ENCODE measurements at regions not wholly inside any gene's neighbourhood (a gene's known extent, or its start where the extent isn't known, plus 50 kb on each side); places are given as distances from the start of the nearest gene placed in this dataset.
"Not testable (repeated sequence)": the region's sequence is repeated elsewhere in the genome, so short reads cannot be mapped to it uniquely, and the experiment has no call there.

DNA sequence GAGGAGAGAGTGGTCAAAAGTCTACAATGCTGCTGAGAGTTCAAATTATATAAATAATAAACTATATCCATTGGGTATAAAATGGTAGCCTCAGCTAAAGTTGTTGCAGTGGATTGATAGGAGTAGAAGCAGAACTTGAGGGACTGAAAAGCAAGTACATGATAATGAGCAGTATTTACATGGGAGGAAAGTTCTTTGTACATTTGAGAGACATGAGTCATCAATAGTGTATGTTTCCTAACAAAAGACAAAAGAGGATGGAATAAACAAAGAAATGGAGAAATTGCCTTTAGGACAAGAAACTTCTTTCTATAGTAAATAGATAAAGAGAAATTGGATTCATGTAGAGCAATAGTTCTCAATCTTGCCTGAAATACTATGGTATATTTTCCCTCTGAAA, 110.0 kb upstream of the PLSCR5 start:
- no peak for DNase-seq

DNA sequence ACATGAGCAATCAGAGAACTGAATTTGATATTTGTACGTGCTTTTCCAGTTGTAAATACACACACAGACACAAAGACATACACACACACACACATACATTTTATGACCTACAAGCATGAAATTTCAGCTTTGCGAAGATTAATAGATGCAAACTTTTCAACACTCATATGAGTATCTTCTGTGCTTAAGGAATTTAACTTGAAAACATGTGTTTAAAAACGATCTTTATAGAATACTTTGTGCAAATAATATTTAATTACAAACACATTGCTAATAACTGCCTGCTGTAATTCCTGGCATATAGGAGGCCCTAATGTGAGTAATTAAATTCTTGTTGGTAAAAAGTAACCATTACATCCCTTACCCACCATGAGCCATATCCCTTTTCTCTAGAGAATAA, 107.7 kb upstream of the PLSCR5 start:
- DNase-seq = no peak

DNA sequence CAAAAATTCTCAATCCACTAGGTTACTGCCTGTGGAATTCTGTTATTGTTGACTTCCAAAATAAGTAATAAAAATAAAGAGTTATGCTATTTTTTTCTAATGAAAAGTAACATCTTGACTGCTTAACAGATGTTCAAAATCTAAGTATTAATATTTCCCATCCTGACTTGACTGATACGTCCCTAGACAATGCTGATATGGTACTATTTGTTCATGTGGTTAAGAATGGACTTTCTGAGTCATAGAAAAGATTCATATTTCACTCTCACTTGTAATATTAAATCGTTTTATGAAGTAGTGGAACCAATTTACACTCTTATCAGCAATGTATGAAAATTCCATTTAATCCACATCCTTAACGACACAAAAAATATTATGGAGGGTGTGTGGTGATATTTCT, 104.8 kb upstream of the PLSCR5 start:
- no peak for DNase-seq

DNA sequence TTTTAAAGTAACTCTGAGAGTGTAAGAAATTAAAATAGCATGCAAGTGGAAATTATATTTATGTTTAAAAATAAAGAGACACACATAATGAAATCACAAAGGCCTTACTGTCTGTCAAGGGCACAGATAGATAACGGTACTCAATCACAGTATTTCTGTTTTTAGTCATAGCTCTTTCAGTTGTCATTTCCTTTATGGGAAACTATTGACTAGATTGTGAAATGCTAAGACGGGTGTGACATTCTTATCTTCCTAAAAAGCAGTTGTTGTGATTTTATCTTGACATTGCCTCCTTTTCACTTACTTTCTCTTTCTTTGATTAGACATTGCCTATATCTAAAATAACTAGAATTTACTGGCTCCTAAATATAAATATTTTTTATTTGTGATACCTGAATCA, 100.1 kb upstream of the PLSCR5 start:
- DNase-seq = no peak

DNA sequence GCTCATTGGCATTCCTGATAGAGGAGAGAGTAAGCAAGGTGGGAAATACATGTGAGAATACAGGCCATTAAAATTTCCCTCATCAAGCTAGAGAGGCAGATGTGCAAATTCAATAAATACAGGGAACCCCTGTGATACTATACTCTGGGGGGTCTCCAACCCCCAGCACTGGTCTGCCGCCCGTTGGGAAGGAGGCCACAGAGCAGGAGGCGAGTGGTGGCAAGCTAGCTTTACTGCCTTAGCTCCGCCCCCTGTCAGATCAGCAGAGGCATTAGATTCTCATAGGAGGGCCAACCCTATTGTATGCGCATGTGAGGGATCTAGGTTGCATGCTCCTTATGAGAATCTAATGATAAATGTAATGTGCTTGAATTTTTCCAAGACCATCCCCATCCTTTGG, 97.1 kb upstream of the PLSCR5 start:
- no peak for DNase-seq

DNA sequence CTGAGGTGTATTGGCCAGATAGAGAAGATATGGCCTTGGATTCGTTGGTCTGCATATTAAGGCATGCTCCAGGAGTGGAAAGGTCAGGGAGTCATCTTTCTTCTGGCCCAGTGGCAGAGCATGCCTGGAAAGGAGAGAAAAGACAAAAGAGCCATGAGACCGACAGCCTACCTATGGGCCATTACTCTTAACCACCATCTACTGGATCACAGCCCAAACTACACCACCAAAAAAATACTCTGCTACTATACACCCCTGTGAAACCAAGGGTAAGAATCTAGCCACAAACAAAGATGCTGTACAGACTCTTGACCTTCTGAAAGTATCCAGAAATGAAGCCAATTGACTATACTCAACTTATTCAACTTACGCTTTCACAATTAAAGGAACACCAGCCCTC, 96.1 kb upstream of the PLSCR5 start:
- no peak for DNase-seq

DNA sequence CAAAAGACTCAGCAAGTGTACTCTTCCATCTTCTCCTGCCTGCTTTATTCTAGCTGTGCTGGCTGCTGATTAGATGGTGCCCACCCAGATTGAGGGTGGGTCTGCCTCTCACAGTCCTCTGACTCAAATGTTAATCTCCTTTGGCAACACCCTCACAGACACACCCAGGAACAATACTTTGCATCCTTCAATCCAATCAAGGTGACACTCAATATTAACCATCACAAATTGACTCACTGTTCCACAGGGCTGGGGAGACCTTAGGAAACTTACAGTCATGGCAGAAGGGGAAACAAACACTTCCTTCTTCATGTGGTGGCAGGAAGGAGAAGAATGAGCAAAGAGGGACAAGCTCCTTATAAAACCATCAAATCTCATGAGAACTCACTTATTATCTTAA, 94.9 kb upstream of the PLSCR5 start:
- DNase-seq = not testable (repeated sequence)

DNA sequence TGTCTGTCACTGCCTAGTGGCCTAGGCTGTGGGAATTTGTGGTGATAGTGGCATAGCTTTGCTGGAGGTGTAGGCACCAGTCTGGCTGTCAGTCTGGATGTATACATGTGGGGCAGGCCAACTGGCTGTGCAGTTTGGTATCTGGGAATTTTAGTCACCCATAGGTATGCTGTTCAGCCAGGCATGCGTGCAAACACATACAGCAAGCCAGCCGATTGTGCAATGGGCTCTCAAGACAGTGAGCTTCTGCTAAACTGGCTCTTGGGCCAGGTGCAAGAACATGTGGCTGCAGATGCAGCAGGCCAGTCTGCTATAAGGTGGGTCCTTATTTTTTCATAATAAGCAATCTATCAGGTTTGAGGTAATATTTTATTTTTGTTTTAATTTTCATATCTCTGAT, 87.1 kb upstream of the PLSCR5 start:
- DNase-seq = no peak

DNA sequence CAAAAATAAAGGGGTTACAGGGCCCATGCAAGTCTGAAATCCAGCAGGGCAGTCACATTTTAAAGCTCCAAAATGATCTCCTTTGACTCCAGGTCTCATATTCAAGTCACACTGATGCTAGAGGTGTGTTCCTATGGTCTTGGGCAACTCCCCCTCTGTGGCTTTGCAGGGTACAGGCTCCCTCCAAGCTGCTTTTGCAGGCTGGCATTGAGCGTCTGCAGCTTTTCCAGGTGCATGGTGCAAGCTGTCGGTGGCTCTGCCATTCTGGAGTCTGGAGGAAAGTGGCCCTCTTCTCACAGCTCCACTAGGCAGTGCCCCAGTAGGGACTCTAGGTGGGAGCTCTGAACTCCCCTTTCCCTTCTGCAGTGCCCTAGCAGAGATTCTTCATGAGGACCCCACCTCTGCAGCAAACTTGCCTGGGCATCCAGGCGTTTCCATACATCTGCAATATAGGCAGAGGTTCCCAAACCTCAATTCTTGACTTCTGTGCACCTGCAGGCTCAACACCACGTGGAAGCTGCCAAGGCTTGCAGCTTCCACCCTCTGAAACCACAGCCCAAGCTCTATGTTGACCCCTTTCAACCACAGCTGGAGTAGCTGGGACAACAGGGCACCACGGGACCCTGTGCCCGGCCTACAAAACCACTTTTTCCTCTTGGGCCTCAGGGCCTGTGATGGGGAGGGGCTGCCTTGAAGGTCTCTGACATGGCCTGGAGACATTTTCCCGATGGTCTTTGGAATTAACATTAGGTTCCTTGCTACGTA, 80.1 kb upstream of the PLSCR5 start:
- DNase-seq = no peak

DNA sequence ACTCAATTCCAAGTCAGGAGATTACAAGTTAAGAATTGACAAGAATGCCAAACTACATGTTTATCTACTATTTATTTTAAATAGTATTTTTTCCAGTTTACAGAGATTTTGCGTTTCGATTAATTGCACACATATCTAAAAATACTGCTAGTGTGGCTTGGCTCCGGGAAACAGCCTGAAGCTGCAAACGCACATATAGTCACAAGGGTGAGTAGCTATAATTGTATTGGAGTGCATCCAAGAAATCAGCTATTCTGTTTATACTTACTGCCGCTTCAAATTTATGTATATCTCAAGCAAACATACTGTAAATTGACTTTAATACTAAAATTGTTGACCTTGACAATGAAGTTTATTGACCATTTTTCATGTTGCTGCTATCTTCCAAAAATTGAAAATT, 77.0 kb upstream of the PLSCR5 start:
- peak; percentile 42 for DNase-seq

DNA sequence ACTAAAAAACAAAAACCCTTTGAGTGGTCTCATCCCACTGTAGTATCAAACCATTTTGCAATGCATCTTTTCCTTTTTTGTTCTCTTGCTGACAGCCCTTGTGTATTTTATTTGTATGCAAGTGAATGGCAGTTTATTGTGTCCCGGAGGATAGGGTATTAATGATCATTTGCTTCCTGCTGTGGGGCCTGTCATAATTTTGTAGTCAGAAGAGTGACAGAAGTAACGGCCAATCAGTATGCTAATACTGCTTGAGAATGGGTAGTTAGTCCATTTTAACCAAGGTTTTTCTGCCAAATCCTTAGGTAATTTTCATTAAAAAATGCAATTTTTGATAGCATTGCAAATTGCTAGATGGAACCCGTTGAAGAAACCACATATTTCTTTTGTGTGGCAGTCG, 75.5 kb upstream of the PLSCR5 start:
- no peak for DNase-seq

DNA sequence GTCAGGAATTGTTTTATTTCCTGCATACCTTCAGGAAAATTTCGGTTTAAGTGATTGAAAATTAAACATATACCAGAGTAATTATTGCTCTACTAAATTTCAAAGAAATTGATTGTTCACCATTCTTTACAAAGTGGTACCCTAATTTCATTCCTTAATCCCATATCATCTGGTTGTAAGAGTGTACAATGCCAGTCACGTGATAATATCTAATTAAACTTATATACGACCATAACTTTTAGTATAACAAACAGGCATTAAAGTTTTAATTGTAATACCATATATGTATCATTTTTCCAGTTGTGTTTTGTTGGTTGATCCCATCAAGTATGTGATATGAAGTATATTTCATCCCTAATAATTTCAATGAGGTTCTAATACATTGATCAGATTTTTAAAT, 74.8 kb upstream of the PLSCR5 start:
- DNase-seq = no peak

DNA sequence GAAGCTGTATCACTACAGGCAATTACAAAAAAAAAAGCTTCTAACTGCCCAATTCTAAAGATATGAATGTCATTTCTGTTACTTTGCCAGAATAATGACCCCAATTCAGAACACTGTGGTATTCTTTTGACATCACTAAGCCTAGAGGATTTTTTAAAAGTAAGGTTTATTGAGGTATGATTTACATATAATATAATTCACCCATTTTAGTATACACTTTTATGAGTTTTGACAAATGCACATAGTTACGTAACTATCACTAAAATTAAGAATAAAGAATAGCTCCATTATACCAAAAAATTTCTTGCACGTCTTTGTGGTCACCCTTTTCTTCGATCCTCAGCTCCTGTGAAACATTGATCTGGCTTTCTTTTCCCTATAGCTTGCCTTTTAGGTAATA, 74.0 kb upstream of the PLSCR5 start:
- no peak for DNase-seq

DNA sequence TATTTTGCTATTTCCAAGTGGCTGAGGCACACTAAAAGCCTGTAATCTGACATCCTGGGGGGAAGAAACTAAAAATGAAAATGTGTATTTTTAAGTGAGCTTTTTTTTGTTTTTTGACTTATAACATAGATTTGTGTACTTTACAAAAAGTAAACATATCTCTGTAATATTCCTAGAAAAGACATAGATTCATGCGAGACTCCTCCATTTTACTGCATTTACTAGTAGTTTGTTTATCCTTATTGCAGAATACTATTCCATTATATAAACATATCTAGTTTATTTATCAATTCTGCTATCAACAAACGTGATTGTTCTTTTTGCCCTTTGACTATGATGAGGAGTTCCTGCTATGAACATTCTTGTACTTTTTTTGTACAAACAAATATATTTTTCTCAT, 67.8 kb upstream of the PLSCR5 start:
- DNase-seq = no peak

DNA sequence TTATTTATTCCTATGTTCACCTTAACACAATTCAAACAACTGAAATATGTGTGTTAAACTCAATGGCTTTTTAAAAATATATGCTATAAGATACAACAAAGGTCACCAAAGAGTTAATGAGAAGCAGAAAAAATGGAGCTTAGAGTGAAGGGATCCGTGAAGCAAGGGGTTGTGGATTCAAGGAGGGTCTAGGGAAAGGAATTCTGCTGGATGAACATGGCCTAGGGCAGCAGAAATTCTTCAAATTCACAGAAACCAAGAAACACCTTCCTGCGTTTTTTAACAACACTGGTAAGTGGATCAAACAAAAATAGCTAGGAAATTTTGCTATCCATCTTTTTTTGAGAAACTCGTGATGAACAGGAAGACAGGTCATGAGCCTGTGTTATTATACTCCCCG, 59.3 kb upstream of the PLSCR5 start:
- no peak for DNase-seq

DNA sequence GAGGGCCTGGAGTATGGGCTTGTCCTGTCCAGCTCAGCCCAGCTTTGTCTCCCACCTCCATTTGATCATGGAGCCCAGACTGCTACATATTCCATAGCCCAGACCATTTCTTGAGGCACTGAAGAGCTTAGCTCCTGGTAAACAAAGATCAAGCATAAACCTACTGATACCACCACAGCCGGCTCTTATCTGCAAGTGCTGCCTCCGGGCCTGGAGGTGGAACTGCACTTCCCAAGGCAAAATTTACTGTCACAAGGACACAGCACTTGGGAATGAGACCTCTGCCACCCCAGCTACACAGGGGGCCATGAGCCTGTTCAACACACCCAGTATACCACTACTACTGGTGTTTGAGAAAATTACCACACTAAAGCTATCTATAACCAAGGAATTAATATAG, 53.7 kb upstream of the PLSCR5 start:
- DNase-seq = no peak

DNA sequence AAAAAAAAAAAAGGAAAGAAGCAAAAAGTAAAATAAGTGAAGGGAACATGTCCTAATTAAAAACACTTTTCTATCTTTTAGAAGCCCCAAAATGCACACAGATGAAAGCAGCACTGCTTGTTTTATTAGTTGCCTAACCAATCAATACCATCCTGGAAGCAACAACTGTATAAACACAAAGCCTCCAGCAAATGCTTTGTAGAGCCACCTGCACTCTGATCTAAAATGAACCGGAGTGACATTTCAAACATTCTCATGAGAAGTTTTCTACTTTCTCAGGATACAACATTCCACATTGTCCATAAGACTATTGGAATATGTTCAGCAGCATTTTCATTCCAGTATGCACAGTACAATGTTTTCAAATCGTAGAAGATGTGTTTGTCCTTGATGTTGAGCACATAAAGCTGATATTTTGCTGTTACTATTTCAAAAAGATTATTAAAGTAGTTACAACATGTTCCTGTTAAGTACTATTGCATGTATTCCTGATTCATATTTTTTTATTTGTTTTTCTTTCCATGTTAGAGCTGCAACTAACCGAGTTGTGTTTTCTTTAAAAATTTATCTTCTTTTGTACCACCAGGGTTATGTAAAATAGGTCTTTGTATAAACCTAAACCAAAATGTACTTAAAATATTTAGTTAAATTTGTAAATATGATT, 50.3 kb upstream of the PLSCR5 start:
- no peak for DNase-seq

Data from NCI-H1694 treated with DMSO at 0.1 percent for 48 hours (cell line).